ENCODE measurements at regions not wholly inside any gene's neighbourhood (a gene's known extent, or its start where the extent isn't known, plus 50 kb on each side); places are given as distances from the start of the nearest gene placed in this dataset.

DNA sequence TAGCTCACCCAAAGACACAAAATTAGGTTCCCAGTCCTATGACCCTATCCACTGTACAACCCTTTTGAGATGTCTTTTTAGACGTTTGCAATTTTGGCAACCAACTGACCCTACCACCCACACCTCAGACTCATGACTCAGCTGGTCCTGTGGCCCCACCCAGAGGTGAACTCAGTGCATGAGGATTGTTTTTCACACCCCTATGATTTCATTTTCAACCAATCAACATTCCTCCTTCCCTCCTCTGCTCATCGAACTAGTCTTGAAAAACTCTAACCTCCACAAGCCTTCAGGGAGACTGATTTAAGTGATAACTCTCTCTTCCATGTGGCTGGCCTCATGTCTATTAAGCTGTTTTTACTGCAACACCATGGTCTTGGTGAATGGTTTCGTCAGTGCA is 350.7 kb downstream of the UQCRFS1 start:
- H3K4me3 ChIP-seq (ENCODE audit: low read length), result no peak overlapping the region
- DNase-seq (ENCODE audit: low read depth), result no peak
- TF ChIP-seq, protein P1, sequence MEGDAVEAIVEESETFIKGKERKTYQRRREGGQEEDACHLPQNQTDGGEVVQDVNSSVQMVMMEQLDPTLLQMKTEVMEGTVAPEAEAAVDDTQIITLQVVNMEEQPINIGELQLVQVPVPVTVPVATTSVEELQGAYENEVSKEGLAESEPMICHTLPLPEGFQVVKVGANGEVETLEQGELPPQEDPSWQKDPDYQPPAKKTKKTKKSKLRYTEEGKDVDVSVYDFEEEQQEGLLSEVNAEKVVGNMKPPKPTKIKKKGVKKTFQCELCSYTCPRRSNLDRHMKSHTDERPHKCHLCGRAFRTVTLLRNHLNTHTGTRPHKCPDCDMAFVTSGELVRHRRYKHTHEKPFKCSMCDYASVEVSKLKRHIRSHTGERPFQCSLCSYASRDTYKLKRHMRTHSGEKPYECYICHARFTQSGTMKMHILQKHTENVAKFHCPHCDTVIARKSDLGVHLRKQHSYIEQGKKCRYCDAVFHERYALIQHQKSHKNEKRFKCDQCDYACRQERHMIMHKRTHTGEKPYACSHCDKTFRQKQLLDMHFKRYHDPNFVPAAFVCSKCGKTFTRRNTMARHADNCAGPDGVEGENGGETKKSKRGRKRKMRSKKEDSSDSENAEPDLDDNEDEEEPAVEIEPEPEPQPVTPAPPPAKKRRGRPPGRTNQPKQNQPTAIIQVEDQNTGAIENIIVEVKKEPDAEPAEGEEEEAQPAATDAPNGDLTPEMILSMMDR (IDR thresholded peaks at IDR 0.05; ENCODE audit: insufficient read depth, low read depth, low read length, missing control alignments), result no peak

DNA sequence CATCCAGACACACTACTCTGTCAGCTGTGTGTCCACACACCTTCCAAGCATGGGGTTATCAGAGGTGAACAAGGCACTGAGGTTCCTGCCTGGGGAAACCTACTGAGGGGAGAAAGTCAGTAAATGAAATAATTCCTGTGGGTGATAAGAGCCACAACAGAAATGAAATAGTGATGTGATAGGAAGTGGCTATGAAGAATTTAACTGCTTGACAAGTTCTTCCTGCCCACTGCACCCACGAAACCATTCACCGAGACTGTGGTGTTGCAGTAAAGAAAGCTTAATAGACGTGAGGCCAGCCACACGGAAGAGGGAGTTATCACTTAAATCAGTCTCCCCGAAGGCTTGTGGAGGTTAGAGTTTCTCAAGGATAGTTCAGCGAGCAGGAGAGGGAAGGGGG is 353.1 kb downstream of the UQCRFS1 start:
- TF ChIP-seq, protein P1 (IDR thresholded peaks at IDR 0.05; ENCODE audit: insufficient read depth, low read depth, low read length, missing control alignments), result no peak

DNA sequence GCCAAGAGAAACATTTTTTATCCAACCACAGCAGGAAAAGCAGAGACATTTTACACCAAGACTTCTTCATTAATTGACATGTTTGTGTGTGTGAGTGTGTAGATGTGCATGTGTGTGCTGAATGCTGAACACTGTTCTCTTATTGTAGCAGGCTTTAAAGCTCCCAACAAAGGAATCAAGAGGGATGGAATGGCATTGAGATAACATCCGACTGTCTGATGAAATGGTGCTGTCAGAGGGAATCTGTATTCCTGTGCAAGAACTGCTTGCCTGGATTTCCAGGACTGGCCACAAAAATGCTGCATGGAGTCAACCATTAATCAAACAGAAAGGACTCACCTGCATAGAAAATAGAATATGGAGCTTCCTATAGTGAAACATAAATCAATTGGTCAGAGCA is 354.0 kb downstream of the UQCRFS1 start:
- TF ChIP-seq, protein P1 (IDR thresholded peaks at IDR 0.05; ENCODE audit: insufficient read depth, low read depth, low read length, missing control alignments), result no peak
- no peak for DNase-seq (ENCODE audit: low read depth)

More for the DNA sequence above, 353.1 kb downstream of the UQCRFS1 start:
- no peak overlapping the region for H3K4me3 ChIP-seq (ENCODE audit: low read length)
- no peak for DNase-seq (ENCODE audit: low read depth)

DNA sequence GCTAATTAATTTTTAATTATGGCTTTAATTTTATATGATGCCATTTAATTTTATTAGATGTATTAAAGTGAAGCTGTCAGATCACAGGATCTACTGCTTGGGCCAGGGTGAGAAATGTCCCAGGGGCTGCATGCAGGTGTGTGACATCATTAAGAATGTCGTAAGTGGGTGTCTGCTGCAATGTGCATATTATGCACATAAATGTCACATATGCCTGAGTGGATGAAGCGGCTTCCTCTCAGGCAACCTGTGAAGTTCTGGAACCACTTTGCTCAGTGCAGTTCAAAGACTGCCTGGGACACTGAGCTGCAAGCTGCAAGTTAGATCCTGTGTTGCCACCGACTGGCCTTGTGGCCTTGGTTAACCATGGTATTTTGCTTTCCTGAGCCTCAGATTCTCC is 355.0 kb downstream of the UQCRFS1 start:
- TF ChIP-seq, protein P1 (IDR thresholded peaks at IDR 0.05; ENCODE audit: insufficient read depth, low read depth, low read length, missing control alignments), result no peak
- no peak overlapping the region for H3K4me3 ChIP-seq (ENCODE audit: low read length)
- DNase-seq (ENCODE audit: low read depth), result no peak

More for the DNA sequence above, 354.0 kb downstream of the UQCRFS1 start:
- H3K4me3 ChIP-seq (ENCODE audit: low read length), result no peak overlapping the region

DNA sequence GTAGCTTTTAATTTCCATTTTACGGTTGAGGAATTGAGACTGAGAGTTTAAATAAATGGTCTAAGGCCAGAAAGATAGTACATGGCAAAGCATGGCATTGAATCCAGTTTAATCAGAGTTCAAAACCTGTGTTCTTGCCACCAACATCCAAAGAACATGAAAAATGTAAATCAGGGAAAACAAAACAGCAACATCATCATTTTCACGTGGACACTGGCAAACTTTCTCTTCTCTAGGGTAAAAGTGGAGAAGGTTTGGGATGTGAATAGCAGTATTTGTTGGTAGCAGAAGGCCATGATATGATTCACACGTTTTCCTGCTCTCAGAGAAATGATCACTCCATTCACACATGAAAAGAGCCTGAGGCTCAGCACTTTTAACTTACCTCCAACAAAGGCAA is 357.7 kb downstream of the UQCRFS1 start:
- DNase-seq (ENCODE audit: low read depth), result no peak
- H3K4me3 ChIP-seq (ENCODE audit: low read length), result no peak overlapping the region
- TF ChIP-seq, protein P1 (IDR thresholded peaks at IDR 0.05; ENCODE audit: insufficient read depth, low read depth, low read length, missing control alignments), result no peak

DNA sequence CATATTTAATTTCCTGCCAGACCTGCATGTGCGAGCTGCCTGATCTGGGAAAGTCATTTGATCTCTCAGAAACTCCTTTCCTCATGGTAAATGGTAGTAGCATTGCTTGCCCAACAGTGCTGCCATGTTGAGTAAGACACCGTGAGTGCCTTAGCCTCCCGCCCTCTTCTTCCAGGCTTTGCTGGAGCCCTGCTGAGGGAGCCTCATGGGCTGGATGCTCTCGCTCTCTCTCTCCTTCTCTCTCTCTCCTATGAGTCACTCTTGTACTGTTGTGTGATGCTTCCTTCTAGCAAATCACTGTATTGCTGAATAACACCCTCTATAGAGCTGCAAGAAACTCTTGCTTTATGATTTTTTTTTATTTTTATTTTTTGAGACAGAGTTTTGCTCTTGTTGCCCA is 365.5 kb downstream of the UQCRFS1 start:
- no peak for DNase-seq (ENCODE audit: low read depth)
- TF ChIP-seq, protein P1 (IDR thresholded peaks at IDR 0.05; ENCODE audit: insufficient read depth, low read depth, low read length, missing control alignments), result no peak

DNA sequence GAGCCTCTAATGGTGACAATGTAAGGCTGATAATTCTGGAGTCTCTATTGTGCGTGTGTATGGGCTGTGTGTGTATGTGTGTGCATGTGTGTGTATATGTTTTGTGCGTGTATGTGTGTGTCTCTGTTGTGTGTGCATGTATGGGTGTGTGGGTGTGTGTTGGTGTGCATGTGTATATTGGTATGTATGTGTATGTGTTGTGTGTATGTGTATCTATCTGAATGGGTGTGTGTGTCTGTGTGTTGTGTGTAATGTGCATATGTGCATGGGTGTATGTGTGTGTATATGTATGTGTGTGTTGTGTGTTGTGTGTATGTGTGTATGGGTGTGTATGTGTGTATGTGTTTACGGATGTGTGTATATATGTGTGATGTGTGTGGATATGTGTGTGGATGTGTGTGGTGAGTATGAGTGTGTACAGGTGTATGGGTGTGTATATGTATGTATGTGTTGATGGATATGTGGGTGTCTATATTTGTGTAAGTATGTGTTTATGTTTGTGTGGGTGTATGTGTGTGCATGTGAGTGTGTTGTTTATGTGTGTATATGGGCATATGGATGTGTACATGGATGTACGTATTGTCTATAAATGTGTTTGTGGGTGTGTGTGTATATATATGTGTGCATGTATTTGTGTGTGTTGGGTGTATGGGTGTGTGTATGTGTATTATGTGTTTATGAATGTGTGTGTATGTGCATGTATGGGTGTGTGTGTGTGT is 366.7 kb downstream of the UQCRFS1 start:
- DNase-seq (ENCODE audit: low read depth), result no peak
- H3K4me3 ChIP-seq (ENCODE audit: low read length), result no peak overlapping the region
- TF ChIP-seq, protein P1 (IDR thresholded peaks at IDR 0.05; ENCODE audit: insufficient read depth, low read depth, low read length, missing control alignments), result no peak

More for the DNA sequence above, 365.5 kb downstream of the UQCRFS1 start:
- H3K4me3 ChIP-seq (ENCODE audit: low read length), result no peak overlapping the region

All from epithelial cell of esophagus (primary cell).